SHP77 (cell line): ENCODE measurements at regions not wholly inside any gene's neighbourhood (a gene's known extent, or its start where the extent isn't known, plus 50 kb on each side); places are given as distances from the start of the nearest gene placed in this dataset.
"Not testable (repeated sequence)": the region's sequence is repeated elsewhere in the genome, so short reads cannot be mapped to it uniquely, and the experiment has no call there.

ENCODE experiments used
- DNase-seq, 2 experiments: peaks; one replicate each; lab custom pipeline; 2025; lab: John Stamatoyannopoulos, UW

- DNase-seq = not testable (repeated sequence)
Measured at GRCh38 chr20:30899370-30900079, 357.9 kb upstream of the DEFB115 start.

- not testable (repeated sequence) for DNase-seq
Measured at GRCh38 chr20:30900080-30900719, 357.3 kb upstream of the DEFB115 start.

- DNase-seq = not testable (repeated sequence)
Measured at GRCh38 chr20:30905231-30905630, 352.2 kb upstream of the DEFB115 start.

GRCh38 chr20:30910937-30911725 lies 346.3 kb upstream of the DEFB115 start:
- DNase-seq = no peak

GRCh38 chr20:30911832-30912660 lies 345.4 kb upstream of the DEFB115 start:
- DNase-seq = not testable (repeated sequence)

- DNase-seq = peak in 1 of 2 experiments; percentile 9
Measured at GRCh38 chr20:30912661-30913026, 344.8 kb upstream of the DEFB115 start.

GRCh38 chr20:30916404-30916803 lies 341.1 kb upstream of the DEFB115 start:
- DNase-seq = not testable (repeated sequence)

- DNase-seq = no peak
Measured at GRCh38 chr20:30919514-30920188, 337.8 kb upstream of the DEFB115 start.

- no peak for DNase-seq
Measured at GRCh38 chr20:30921286-30922071, 336.0 kb upstream of the DEFB115 start.

- DNase-seq = no peak
Measured at GRCh38 chr20:30922129-30922528, 335.3 kb upstream of the DEFB115 start.

GRCh38 chr20:30937790-30938189 lies 319.7 kb upstream of the DEFB115 start:
- DNase-seq = no peak

- DNase-seq = no peak
Measured at GRCh38 chr20:30949761-30950160, 307.7 kb upstream of the DEFB115 start.

- DNase-seq = not testable (repeated sequence)
Measured at GRCh38 chr20:30951088-30951487, 306.4 kb upstream of the DEFB115 start.

- DNase-seq = not testable (repeated sequence)
Measured at GRCh38 chr20:30956649-30957048, 300.8 kb upstream of the DEFB115 start.

- not testable (repeated sequence) for DNase-seq
Measured at GRCh38 chr20:30959208-30959607, 298.3 kb upstream of the DEFB115 start.

GRCh38 chr20:30963591-30963990 lies 293.9 kb upstream of the DEFB115 start:
- no peak for DNase-seq

- DNase-seq = not testable (repeated sequence)
Measured at GRCh38 chr20:30975859-30976258, 281.6 kb upstream of the DEFB115 start.

- DNase-seq = peak in 1 of 2 experiments; percentile 34
Measured at GRCh38 chr20:30985386-30985785, 272.1 kb upstream of the DEFB115 start.
